H1 (cell line): ENCODE measurements at regions not wholly inside any gene's neighbourhood (a gene's known extent, or its start where the extent isn't known, plus 50 kb on each side); places are given as distances from the start of the nearest gene placed in this dataset.

Experiments used
- CTCF ChIA-PET: fragments of 300-600 bp; sonication (Branson Sonifier 250); formaldehyde crosslinking; loops from one replicate; lab custom pipeline; 2021; ENCODE audit not compliant: partially characterized antibody; lab: Charles Lee
- POLR2A ChIA-PET: fragments of 300-600 bp; sonication (Branson Sonifier 250); formaldehyde crosslinking; loops from one replicate; lab custom pipeline; 2021; ENCODE audit warnings: inconsistent platforms; ENCODE audit not compliant: partially characterized antibody; lab: Charles Lee
- DNase-seq, 2 experiments: peaks; one replicate each; pipeline versions ENCODE4 v3.0.0 to v3.0.0-alpha.2; 2010 to 2022; ENCODE audit warnings: low spot score in 2 of 2, low read depth in 1 of 2, mixed read lengths in 1 of 2
- FAIRE-seq: peaks from 2 replicates; lab custom pipeline; 2011; peaks lifted over from hg19 to GRCh38; lab: Jason Lieb, UNC
- H2AFZ ChIP-seq: 2 replicates; pipeline ENCODE4 v1.8.1; 2012; ENCODE audit warnings: low read length, inconsistent platforms
- H2AK5ac ChIP-seq: 2 replicates; pipeline ENCODE4 v1.6.1; 2013; ENCODE audit warnings: low read depth, low read length
- H2BK120ac ChIP-seq: replicated peaks from 2 replicates; pipeline ENCODE3; 2013; ENCODE audit warnings: low read depth, low read length, inconsistent platforms
- H2BK12ac ChIP-seq: 2 replicates; pipeline ENCODE4 v1.6.1; 2013; ENCODE audit warnings: low read depth, low read length
- H2BK15ac ChIP-seq: 2 replicates; pipeline ENCODE4 v1.6.1; 2013; ENCODE audit warnings: low read length
- H2BK20ac ChIP-seq: 2 replicates; pipeline ENCODE4 v1.6.1; 2013; ENCODE audit warnings: low read length
- H2BK5ac ChIP-seq: 2 replicates; pipeline ENCODE4 v1.6.1; 2013; ENCODE audit warnings: low read depth, low read length
- H3K14ac ChIP-seq: 2 replicates; pipeline ENCODE4 v1.6.1; 2013; ENCODE audit warnings: inconsistent platforms; ENCODE audit not compliant: insufficient read length
- H3K18ac ChIP-seq: 2 replicates; pipeline ENCODE4 v1.6.1; 2013; ENCODE audit warnings: low read length; ENCODE audit errors: extremely low read depth
- H3K23ac ChIP-seq: 2 replicates; pipeline ENCODE4 v1.6.1; 2013; ENCODE audit warnings: inconsistent platforms; ENCODE audit not compliant: insufficient read length
- H3K23me2 ChIP-seq: 2 replicates; pipeline ENCODE4 v1.6.1; 2013; ENCODE audit warnings: low read depth, low read length
- H3K27ac ChIP-seq: 2 replicates; pipeline ENCODE4 v1.6.1; 2011; ENCODE audit warnings: low read depth, low read length, inconsistent platforms
- H3K27me3 ChIP-seq, 4 experiments: replicated peaks in 1 of 4; 1 replicate in 1 of 4; 2 replicates in 3 of 4; pipeline versions ENCODE4 v1.6.1 to v1.8.1; 2011 to 2013; ENCODE audit warnings: low read length in 3 of 4, mild to moderate bottlenecking in 3 of 4, inconsistent platforms in 2 of 4, mixed read lengths in 2 of 4, moderate library complexity in 1 of 4; ENCODE audit not compliant: control insufficient read depth in 3 of 4, insufficient read depth in 3 of 4; ENCODE audit errors: extremely low read depth in 1 of 4
- H3K36me3 ChIP-seq, 4 experiments: 2 replicates each; pipeline versions ENCODE4 v1.6.1 to v1.8.1; 2011 to 2013; ENCODE audit warnings: mild to moderate bottlenecking in 4 of 4, low read length in 3 of 4, moderate library complexity in 2 of 4, control low read depth in 1 of 4, inconsistent platforms in 1 of 4; ENCODE audit not compliant: insufficient read depth in 4 of 4, control insufficient read depth in 2 of 4
- H3K4ac ChIP-seq: replicated peaks from 2 replicates; pipeline ENCODE3; 2013; ENCODE audit warnings: low read length, low read depth, mixed read lengths, inconsistent platforms; ENCODE audit not compliant: insufficient read length
- H3K4me1 ChIP-seq, 4 experiments: replicated peaks in 1 of 4; 1 replicate in 1 of 4; 2 replicates in 3 of 4; pipeline versions ENCODE4 v1.6.1 to v1.8.1; 2011 to 2013; ENCODE audit warnings: low read length in 3 of 4, inconsistent platforms in 2 of 4, mixed read lengths in 1 of 4; ENCODE audit not compliant: insufficient read depth in 4 of 4, control insufficient read depth in 3 of 4
- H3K4me2 ChIP-seq, 2 experiments: 2 replicates each; pipeline versions ENCODE4 v1.6.1 to v1.8.1; 2011 to 2013; ENCODE audit warnings: low read depth in 2 of 2, low read length in 2 of 2, control low read depth in 1 of 2, inconsistent platforms in 1 of 2, mild to moderate bottlenecking in 1 of 2; ENCODE audit not compliant: insufficient read depth in 1 of 2
- H3K4me3 ChIP-seq, 4 experiments: fragments of 200-600, 300-600 bp in 1 of 4; sonication (generic), shearing (Covaris generic), sonication (Bioruptor Twin) in 1 of 4; 2 replicates each; pipeline versions ENCODE4 v1.5.1 to v1.8.1; 2011 to 2016; ENCODE audit warnings: low read length in 4 of 4, low read depth in 3 of 4, control low read depth in 2 of 4, inconsistent platforms in 2 of 4, mild to moderate bottlenecking in 2 of 4, mixed read lengths in 1 of 4, moderate library complexity in 1 of 4; ENCODE audit not compliant: insufficient read depth in 2 of 4; ENCODE audit errors: extremely low read depth in 1 of 4
- H3K56ac ChIP-seq: replicated peaks from 2 replicates; pipeline ENCODE3; 2013; ENCODE audit warnings: low read depth, mild to moderate bottlenecking, mixed read lengths, low read length, inconsistent platforms; ENCODE audit not compliant: insufficient read length
- H3K79me1 ChIP-seq: 2 replicates; pipeline ENCODE4 v1.6.1; 2013; ENCODE audit warnings: low read depth, low read length, control low read depth
- H3K79me2 ChIP-seq, 2 experiments: 2 replicates each; pipeline versions ENCODE4 v1.6.1 to v1.8.1; 2012 to 2013; ENCODE audit warnings: low read length in 2 of 2, mild to moderate bottlenecking in 2 of 2, inconsistent platforms in 1 of 2; ENCODE audit not compliant: insufficient read depth in 2 of 2, control insufficient read depth in 1 of 2
- H3K9ac ChIP-seq, 4 experiments: replicated peaks in 1 of 4; 1 replicate in 1 of 4; 2 replicates in 3 of 4; pipeline versions ENCODE4 v1.6.1 to v1.8.1; 2011 to 2013; ENCODE audit warnings: low read depth in 3 of 4, low read length in 3 of 4, control low read depth in 2 of 4, mild to moderate bottlenecking in 2 of 4, moderate library complexity in 2 of 4, inconsistent platforms in 1 of 4; ENCODE audit errors: extremely low read depth in 1 of 4
- H3K9me3 ChIP-seq, 2 experiments: 2 replicates each; pipeline versions ENCODE4 v1.6.1 to v1.8.1; 2012 to 2013; ENCODE audit warnings: mild to moderate bottlenecking in 2 of 2, moderate library complexity in 2 of 2, control low read depth in 1 of 2, inconsistent platforms in 1 of 2, low read depth in 1 of 2, low read length in 1 of 2, mixed read lengths in 1 of 2; ENCODE audit not compliant: insufficient read depth in 2 of 2
- H4K20me1 ChIP-seq, 2 experiments: replicated peaks in 1 of 2; 2 replicates each; pipeline versions ENCODE3 to v1.8.1; 2011 to 2013; ENCODE audit warnings: inconsistent platforms in 2 of 2, low read length in 2 of 2, mild to moderate bottlenecking in 1 of 2; ENCODE audit not compliant: insufficient read depth in 2 of 2, control insufficient read depth in 1 of 2
- H4K5ac ChIP-seq: 2 replicates; pipeline ENCODE4 v1.6.1; 2013; ENCODE audit warnings: low read length, low read depth, mixed read lengths, inconsistent platforms; ENCODE audit not compliant: insufficient read length
- H4K8ac ChIP-seq: 2 replicates; pipeline ENCODE4 v1.8.0; 2013; ENCODE audit warnings: mild to moderate bottlenecking, moderate library complexity, low read length, inconsistent platforms; ENCODE audit not compliant: insufficient read depth; ENCODE audit errors: extremely low read depth
- H4K91ac ChIP-seq: replicated peaks from 2 replicates; pipeline ENCODE3; 2013; ENCODE audit warnings: low read length, mixed read lengths, inconsistent platforms; ENCODE audit not compliant: insufficient read length
- CEBPB ChIP-seq: IDR thresholded peaks from 2 replicates; pipeline ENCODE4 v1.6.1; 2012; ENCODE audit warnings: low read depth, low read length
- SP2 ChIP-seq: IDR thresholded peaks from 2 replicates; pipeline ENCODE4 v1.6.1; 2012; ENCODE audit warnings: mild to moderate bottlenecking, low read length, inconsistent platforms
- WGBS, 2 experiments: shearing (Covaris generic) in 1 of 2; methylation state at CpG; one replicate each; pipeline versions ENCODE4 v1.1.6 to v1.1.7; 2013 to 2015; ENCODE audit warnings: low lambda C conversion rate in 2 of 2, mixed read lengths in 2 of 2, inconsistent platforms in 1 of 2, low coverage in 1 of 2, missing lambda C conversion rate in 1 of 2; ENCODE audit not compliant: insufficient replicate concordance in 2 of 2, insufficient coverage in 1 of 2, insufficient read length in 1 of 2; ENCODE audit errors: extremely low coverage in 1 of 2, missing lambda C conversion rate in 1 of 2; 5-methylcytosine and 5-hydroxymethylcytosine counted together

GRCh38 chr5:165495829-165496380 lies 1990.5 kb downstream of the MAT2B start:
- Histone ChIP-seq H4K20me1 (no peaks in the 10 kb centered on the region), H3K18ac (no peak overlapping the region), H4K91ac (no peak overlapping the region), H3K9me3 (no peaks in the 10 kb centered on the region; a peak in 1 of 4 replicates), H3K79me2 (no peaks in the 10 kb centered on the region), H2BK120ac (no peak overlapping the region)
- CTCF ChIA-PET, result interaction anchor here (0.6 to 1.8 kb wide), 7 partner anchors 11 to 1093 kb away, joined by 3 to 5 read pairs (median 3); no protein-coding TSS in a partner anchor
- 90% methylated on average over 5 of the region's 5 CpGs; no CpG with 5 or more reads in 1 of the 2 experiments for WGBS, 2 experiments
- TF ChIP-seq CEBPB (peak; percentile 69; the same call in 1 of the 2 replicates), SP2 (no peak)
- TF ChIP-seq, all 59 proteins: peak for 1
- Histone ChIP-seq H3K4me3 (no peak overlapping the region), H2AFZ (no peak overlapping the region; the same call in 1 of the 2 replicates), H2AK5ac (no peak overlapping the region), H3K23me2 (no peaks in the 10 kb centered on the region), H2BK5ac (no peak overlapping the region), H3K4me1 (no peaks in the 10 kb centered on the region), H3K27me3 (no peaks in the 10 kb centered on the region), H3K56ac (no peak overlapping the region), H4K5ac (no peak overlapping the region), H3K4ac (no peak overlapping the region), H2BK20ac (no peak overlapping the region), H3K14ac (no peak overlapping the region), H3K27ac (no peak overlapping the region), H4K8ac (no peak overlapping the region), H3K36me3 (no peaks in the 10 kb centered on the region), H2BK15ac (no peak overlapping the region), H2BK12ac (no peak overlapping the region), H3K9ac (no peak overlapping the region), H3K4me2 (no peak overlapping the region), H3K23ac (no peak overlapping the region), H3K79me1 (no peaks in the 10 kb centered on the region)
- POLR2A ChIA-PET, result no interaction called here
- FAIRE-seq, result no peak
- DNase-seq, result no peak
